ENCODE measurements at regions not wholly inside any gene's neighbourhood (a gene's known extent, or its start where the extent isn't known, plus 50 kb on each side); places are given as distances from the start of the nearest gene placed in this dataset.

GRCh38 chrX:45885931-45886330 lies 659.3 kb downstream of the ZNF674 start:
- Histone ChIP-seq H3K79me2 (ENCODE audit: insufficient read depth, low read length) (no peaks in the 10 kb centered on the region), H3K36me3 (ENCODE audit: insufficient read depth, low read length) (no peaks in the 10 kb centered on the region), H3K9me3 (ENCODE audit: low read length) (no peaks in the 10 kb centered on the region), H4K20me1 (ENCODE audit: insufficient read depth, low read length) (no peaks in the 10 kb centered on the region), H3F3A (ENCODE audit: insufficient read depth, low read length) (no peaks in the 10 kb centered on the region), H3K4me2 (ENCODE audit: low read length) (no peak overlapping the region), H3K27ac (ENCODE audit: low read depth, low read length, poor library complexity, severe bottlenecking) (no peak overlapping the region), H3K9me2 (ENCODE audit: low read depth, low read length) (no peaks in the 10 kb centered on the region), H2AFZ (ENCODE audit: low read length) (no peak overlapping the region), H3K4me3 (ENCODE audit: low read depth, low read length, poor library complexity, severe bottlenecking) (no peak overlapping the region), H3K27me3 (ENCODE audit: insufficient read depth, low read length) (no peaks in the 10 kb centered on the region), H3K9ac (ENCODE audit: low read length) (no peak overlapping the region), H3K4me1 (ENCODE audit: insufficient read depth, low read length, severe bottlenecking) (no peaks in the 10 kb centered on the region)
- TF ChIP-seq CTCF (IDR thresholded peaks at IDR 0.05; ENCODE audit: low read length): no peak
- TF ChIP-seq EZH2 (IDR thresholded peaks at IDR 0.05; ENCODE audit: borderline replicate concordance, low read length): no peak

GRCh38 chrX:45879512-45879911 lies 665.7 kb downstream of the ZNF674 start:
- no peaks in the 10 kb centered on the region for H3K79me2 ChIP-seq (ENCODE audit: insufficient read depth, low read length)
- H3K4me2 ChIP-seq (ENCODE audit: low read length): no peak overlapping the region
- no peaks in the 10 kb centered on the region for H3K4me1 ChIP-seq (ENCODE audit: insufficient read depth, low read length, severe bottlenecking)
- H3K9ac ChIP-seq (ENCODE audit: low read length): no peak overlapping the region
- no peaks in the 10 kb centered on the region for H3K9me3 ChIP-seq (ENCODE audit: low read length)
- H4K20me1 ChIP-seq (ENCODE audit: insufficient read depth, low read length): no peaks in the 10 kb centered on the region
- H3F3A ChIP-seq (ENCODE audit: insufficient read depth, low read length): no peaks in the 10 kb centered on the region
- no peak overlapping the region for H3K27ac ChIP-seq (ENCODE audit: low read depth, low read length, poor library complexity, severe bottlenecking)
- H3K4me3 ChIP-seq (ENCODE audit: low read depth, low read length, poor library complexity, severe bottlenecking): no peak overlapping the region
- TF ChIP-seq EZH2 (IDR thresholded peaks at IDR 0.05; ENCODE audit: borderline replicate concordance, low read length) (no peak), CTCF (IDR thresholded peaks at IDR 0.05; ENCODE audit: low read length) (no peak)
- H3K9me2 ChIP-seq (ENCODE audit: low read depth, low read length): no peaks in the 10 kb centered on the region
- no peaks in the 10 kb centered on the region for H3K36me3 ChIP-seq (ENCODE audit: insufficient read depth, low read length)
- no peak overlapping the region for H2AFZ ChIP-seq (ENCODE audit: low read length)
- H3K27me3 ChIP-seq (ENCODE audit: insufficient read depth, low read length): no peaks in the 10 kb centered on the region

GRCh38 chrX:45876206-45876605 lies 669.0 kb downstream of the ZNF674 start:
- no peak for TF ChIP-seq CTCF (IDR thresholded peaks at IDR 0.05; ENCODE audit: low read length)
- Histone ChIP-seq H3K36me3 (ENCODE audit: insufficient read depth, low read length) (no peaks in the 10 kb centered on the region), H3K9me3 (ENCODE audit: low read length) (no peaks in the 10 kb centered on the region), H3K4me3 (ENCODE audit: low read depth, low read length, poor library complexity, severe bottlenecking) (no peak overlapping the region), H3K4me1 (ENCODE audit: insufficient read depth, low read length, severe bottlenecking) (no peaks in the 10 kb centered on the region), H3K27ac (ENCODE audit: low read depth, low read length, poor library complexity, severe bottlenecking) (no peak overlapping the region), H3K9me2 (ENCODE audit: low read depth, low read length) (no peaks in the 10 kb centered on the region), H3K9ac (ENCODE audit: low read length) (no peak overlapping the region), H2AFZ (ENCODE audit: low read length) (no peak overlapping the region), H4K20me1 (ENCODE audit: insufficient read depth, low read length) (no peaks in the 10 kb centered on the region), H3K27me3 (ENCODE audit: insufficient read depth, low read length) (no peaks in the 10 kb centered on the region), H3F3A (ENCODE audit: insufficient read depth, low read length) (no peaks in the 10 kb centered on the region), H3K4me2 (ENCODE audit: low read length) (no peak overlapping the region), H3K79me2 (ENCODE audit: insufficient read depth, low read length) (no peaks in the 10 kb centered on the region)

Measured in OCI-LY1 (cell line).